ENCODE measurements at regions not wholly inside any gene's neighbourhood (a gene's known extent, or its start where the extent isn't known, plus 50 kb on each side); places are given as distances from the start of the nearest gene placed in this dataset.
"Not testable (repeated sequence)": the region's sequence is repeated elsewhere in the genome, so short reads cannot be mapped to it uniquely, and the experiment has no call there.

GRCh38 chr6:37570482-37571133 lies 70.9 kb upstream of the CCDC167 start:
- no peak for DNase-seq (ENCODE audit: low read depth)
- H3K4me3 ChIP-seq (ENCODE audit: control insufficient read depth, low read depth, low read length), result no peak overlapping the region
- TF ChIP-seq CTCF (conservative IDR thresholded peaks at IDR 0.05; ENCODE audit: control insufficient read depth, insufficient read depth, low read depth, low read length), result no peak

- TF ChIP-seq CTCF (conservative IDR thresholded peaks at IDR 0.05; ENCODE audit: control insufficient read depth, insufficient read depth, low read depth, low read length), result no peak
- DNase-seq (ENCODE audit: low read depth), result no peak
- H3K4me3 ChIP-seq (ENCODE audit: control insufficient read depth, low read depth, low read length), result no peak overlapping the region
These were observed 70.2 kb upstream of the CCDC167 start for GRCh38 chr6:37569743-37570481.

- no peak for DNase-seq (ENCODE audit: low read depth)
- no peak overlapping the region for H3K4me3 ChIP-seq (ENCODE audit: control insufficient read depth, low read depth, low read length)
- TF ChIP-seq CTCF (conservative IDR thresholded peaks at IDR 0.05; ENCODE audit: control insufficient read depth, insufficient read depth, low read depth, low read length), result no peak
These were observed 69.6 kb upstream of the CCDC167 start for GRCh38 chr6:37569317-37569716.

- no peak for DNase-seq (ENCODE audit: low read depth)
- no peak overlapping the region for H3K4me3 ChIP-seq (ENCODE audit: control insufficient read depth, low read depth, low read length)
- TF ChIP-seq CTCF (conservative IDR thresholded peaks at IDR 0.05; ENCODE audit: control insufficient read depth, insufficient read depth, low read depth, low read length), result no peak
These were observed 67.3 kb upstream of the CCDC167 start for GRCh38 chr6:37566950-37567349.

GRCh38 chr6:37566111-37566949 lies 66.6 kb upstream of the CCDC167 start:
- DNase-seq (ENCODE audit: low read depth), result peak; percentile 11
- TF ChIP-seq CTCF (conservative IDR thresholded peaks at IDR 0.05; ENCODE audit: control insufficient read depth, insufficient read depth, low read depth, low read length), result peak; percentile 56
- peak overlapping the region; percentile 23 for H3K4me3 ChIP-seq (ENCODE audit: control insufficient read depth, low read depth, low read length)

- no peak for TF ChIP-seq CTCF (conservative IDR thresholded peaks at IDR 0.05; ENCODE audit: control insufficient read depth, insufficient read depth, low read depth, low read length)
- no peak for DNase-seq (ENCODE audit: low read depth)
- H3K4me3 ChIP-seq (ENCODE audit: control insufficient read depth, low read depth, low read length), result no peak overlapping the region
These were observed 65.8 kb upstream of the CCDC167 start for GRCh38 chr6:37565267-37566110.

- DNase-seq (ENCODE audit: low read depth), result not testable (repeated sequence)
These were observed 63.2 kb upstream of the CCDC167 start for GRCh38 chr6:37562926-37563288.

More at GRCh38 chr6:37562926-37563288, 63.2 kb upstream of the CCDC167 start:
- not testable (repeated sequence) for H3K4me3 ChIP-seq (ENCODE audit: control insufficient read depth, low read depth, low read length)

All from fibroblast of mammary gland (primary cell).